Left lobe of liver (tissue), 2 donors: ENCODE measurements at regions not wholly inside any gene's neighbourhood (a gene's known extent, or its start where the extent isn't known, plus 50 kb on each side); places are given as distances from the start of the nearest gene placed in this dataset.
"Not testable (repeated sequence)": the region's sequence is repeated elsewhere in the genome, so short reads cannot be mapped to it uniquely, and the experiment has no call there.

Experiments
- ATAC-seq: fragments of 200-7000 bp; cut with Tn5 transposase; one replicate; pipeline ENCODE4 v1.9.1; 2020; ENCODE audit warnings: mild to moderate bottlenecking, moderate library complexity
- DNase-seq: peaks from one replicate; pipeline ENCODE4 v3.0.0-alpha.2; 2020; ENCODE audit warnings: low spot score
- donor health status: DM: no; HTN: no; CAD: no; lungs with moderate emphysema.
- donor health status: DM: no; HTN: yes; CAD: no.

DNA sequence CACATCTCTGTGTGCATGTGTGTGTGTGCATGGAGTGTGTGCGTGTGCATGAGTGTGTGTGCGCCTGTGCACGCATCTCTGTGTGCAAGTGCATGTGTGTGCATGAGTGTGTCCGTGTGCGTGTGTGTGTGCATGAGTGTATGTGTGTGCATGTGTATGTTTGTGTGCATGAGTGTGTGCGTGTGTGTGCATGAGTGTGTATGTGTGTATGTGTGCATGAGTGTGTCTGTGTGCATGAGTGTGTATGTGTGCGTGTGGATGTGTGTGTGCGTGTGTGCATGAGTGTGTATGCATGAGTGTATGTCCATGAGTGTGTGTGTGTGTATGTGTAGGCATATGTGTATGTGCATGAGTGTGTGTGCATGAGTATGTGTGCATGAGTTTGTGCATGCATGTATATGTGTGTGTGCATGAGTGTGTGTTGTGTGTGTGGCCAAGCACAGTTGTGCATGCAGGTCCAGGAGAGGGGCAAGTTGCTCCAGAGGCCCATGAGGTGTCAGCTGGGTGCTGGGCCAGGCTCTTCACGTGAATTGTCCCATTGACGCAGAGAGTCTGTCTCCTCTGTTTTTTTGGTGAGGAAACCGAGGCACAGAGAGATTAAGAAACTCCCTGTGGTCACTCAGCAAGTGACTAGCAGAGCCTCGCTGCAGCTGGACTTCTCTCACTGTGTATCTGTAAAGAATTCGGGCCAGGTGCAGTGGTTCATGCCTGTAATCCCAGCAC, 75.5 kb downstream of the ASB1 start:
- DNase-seq, result peak; percentile 26
- no peak for ATAC-seq

DNA sequence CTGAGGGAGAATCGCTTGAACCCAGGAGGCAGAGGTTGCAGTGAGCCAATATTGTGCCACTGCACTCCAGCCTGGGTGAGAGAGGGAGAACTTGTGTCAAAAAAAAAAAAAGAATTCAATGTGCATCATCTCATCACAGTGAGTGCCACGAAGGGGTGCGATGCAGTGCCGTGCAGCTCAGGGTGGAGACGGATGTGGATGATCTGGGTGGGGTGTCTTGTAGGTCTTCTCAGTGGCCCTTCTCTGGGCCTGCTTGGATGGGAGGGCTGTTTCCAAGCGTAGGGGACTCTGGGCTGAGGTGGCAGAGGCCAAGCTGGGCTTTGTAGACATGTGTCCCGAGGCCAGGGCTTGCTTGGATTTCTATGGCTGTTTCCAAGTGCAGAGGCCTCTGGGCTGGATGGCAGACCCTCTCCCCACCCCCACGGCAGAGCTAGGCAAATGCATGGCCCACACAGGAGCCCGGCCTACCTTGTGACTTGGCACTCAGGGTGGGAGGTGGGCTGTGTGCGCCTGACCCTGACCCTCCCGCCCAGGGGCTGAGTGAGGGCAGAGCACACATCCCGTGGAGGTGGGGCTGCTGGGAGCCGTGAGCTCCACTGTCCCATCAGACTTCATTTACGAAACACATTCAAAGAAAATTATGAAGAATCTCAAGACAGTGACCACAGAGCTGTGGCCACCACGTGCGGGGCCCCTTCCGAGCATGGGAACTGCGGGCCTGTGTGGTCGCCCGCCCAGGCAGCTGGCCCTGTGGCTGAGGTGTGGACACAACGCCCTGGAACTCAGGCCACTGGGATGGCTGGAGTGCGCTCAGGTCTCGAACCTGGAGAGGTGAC, 76.4 kb downstream of the ASB1 start:
- DNase-seq, result peak; percentile 34
- ATAC-seq, result no peak

DNA sequence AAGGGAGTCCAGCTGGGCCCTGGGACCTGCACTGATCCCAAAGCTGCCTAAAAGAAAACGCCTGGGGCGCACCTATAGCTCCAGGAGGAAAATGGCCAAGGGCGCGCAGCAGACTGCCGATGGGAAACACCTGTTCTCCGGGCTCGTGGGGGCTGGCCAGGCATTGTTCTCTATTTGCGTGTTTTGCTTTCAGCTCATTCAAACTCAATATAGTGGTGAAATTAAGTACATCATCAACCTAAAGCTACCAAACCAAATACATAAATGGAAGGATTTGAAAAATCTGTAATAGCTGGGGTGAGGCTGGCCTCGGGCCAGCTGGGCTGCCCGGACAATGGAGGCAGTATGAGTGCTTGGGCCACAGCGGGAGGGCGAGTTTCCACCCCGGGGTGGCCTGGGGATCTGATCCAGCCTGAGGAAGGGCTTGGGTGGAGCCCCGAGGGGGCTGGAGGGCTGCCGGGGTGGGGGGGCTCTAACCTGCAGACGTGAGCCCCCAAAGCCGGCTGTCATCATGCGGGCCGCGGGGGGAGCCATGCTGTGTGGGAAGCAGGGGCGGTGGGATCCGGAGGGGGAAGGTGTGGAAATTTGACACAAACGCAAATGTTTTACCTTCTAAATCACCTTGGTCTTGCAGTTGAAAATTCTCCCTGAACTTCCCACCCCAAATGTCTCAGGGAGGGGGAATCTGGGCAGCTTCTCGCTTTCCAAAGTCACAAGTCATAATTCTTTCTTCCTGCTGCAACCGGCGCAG, 77.6 kb downstream of the ASB1 start:
- DNase-seq (no peak), ATAC-seq (no peak)

DNA sequence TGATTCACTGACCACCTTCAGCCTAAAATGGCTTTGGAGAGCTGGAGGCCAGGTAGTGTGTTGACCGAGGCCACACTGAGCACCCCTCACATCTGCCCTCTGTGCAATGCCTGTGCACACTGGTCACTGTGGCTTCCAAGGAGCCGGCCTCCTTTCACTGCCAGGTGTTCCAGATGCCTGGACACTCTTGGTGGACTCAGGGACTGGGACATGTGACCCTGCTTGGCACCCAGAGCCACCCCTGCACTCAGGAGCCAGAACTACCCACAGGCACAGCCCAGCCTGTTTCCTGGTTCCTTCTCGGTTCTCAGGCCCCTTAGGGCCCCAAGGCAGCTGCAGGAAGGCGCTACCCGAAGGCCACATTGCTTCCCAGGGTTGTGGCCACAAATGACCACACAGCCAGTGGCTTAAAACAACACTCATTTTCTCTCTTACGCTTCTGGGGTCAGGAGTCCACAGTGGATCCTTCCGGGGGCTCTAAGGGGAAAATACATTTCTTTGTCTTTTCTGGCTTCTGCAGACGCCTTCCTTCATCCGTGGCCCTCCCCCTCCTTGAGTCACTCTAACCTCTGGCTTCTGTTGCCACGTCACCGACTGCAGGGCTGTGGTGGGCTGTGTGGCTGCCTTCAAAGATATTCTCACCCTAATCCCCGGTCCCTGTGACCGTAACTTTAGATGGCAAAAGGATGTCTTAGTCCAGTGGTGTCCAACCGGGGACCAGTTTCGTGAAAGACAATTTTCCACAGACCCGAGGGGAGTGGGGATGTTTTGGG, 78.6 kb downstream of the ASB1 start:
- ATAC-seq (no peak), DNase-seq (no peak)

DNA sequence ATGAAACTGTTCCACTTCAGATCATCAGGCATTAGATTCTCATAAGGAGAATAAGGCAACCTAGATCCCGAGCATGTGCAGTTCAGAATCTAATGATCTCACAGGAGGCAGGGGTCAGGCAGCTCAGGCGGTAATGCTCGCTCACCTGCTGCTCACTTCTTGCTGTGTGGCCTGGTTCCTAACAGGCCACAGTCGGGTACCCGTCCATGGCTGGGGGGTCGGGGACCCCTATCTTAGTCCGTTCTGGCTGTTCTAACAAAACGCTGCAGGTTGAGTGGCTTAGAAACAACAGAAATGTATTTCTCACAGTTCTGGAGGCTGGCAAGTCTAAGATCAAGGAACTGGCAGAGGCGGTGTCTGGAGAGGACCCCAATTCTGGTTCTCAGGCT, 79.2 kb downstream of the ASB1 start:
- ATAC-seq, result no peak
- no peak for DNase-seq

DNA sequence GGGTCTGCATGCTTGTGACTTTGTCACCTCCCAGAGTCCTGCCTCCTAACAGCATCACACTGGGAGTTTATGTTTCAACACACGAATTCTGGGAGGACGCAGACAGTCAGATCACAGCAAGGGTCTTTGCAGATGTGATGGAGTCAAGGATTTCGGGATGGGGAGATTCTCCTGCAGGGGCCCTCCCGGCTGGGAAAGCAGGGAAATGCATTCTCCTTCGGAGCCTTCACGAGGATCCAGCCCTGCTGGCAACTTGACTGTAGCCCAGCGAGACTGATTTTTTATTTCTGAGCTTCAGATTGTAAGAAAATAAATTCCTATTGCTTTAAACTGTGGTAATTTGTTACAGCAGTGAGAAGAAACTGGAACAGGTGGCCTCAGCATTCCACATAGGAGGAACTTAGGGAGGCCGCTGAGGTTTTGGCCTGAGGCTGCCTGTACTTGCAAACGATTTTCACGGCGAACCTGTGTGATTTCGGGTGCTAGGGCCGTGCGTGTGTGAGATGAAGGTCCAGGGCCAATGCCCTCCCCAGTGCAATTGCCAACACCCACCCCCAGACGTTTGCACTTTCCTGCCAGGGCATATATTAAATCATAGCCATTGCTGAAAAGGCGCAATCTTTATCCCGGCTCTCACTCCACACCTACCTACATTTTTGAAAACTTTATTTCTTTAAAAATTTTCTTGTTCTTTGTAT, 79.8 kb downstream of the ASB1 start:
- DNase-seq (no peak), ATAC-seq (no peak)

DNA sequence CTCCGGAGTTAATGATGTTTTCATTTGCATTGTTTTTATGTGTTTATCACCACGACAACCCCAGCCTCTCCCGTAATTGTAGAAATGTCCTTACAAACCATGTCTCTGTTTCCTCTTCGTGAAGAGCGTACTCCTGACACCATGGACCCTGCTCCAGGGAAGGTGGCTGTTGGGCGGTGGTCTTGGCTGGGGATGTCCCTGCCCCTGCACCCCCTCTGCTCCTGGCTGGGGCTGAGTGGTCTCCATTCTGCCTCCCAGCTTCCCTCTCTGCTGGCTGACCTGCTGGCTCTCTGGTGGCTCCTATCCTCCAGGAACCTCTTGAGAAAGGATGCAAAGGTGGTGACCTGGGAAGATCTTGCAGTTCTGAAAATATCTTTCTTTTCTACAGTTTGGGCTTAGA, 81.1 kb downstream of the ASB1 start:
- no peak for DNase-seq
- no peak for ATAC-seq

DNA sequence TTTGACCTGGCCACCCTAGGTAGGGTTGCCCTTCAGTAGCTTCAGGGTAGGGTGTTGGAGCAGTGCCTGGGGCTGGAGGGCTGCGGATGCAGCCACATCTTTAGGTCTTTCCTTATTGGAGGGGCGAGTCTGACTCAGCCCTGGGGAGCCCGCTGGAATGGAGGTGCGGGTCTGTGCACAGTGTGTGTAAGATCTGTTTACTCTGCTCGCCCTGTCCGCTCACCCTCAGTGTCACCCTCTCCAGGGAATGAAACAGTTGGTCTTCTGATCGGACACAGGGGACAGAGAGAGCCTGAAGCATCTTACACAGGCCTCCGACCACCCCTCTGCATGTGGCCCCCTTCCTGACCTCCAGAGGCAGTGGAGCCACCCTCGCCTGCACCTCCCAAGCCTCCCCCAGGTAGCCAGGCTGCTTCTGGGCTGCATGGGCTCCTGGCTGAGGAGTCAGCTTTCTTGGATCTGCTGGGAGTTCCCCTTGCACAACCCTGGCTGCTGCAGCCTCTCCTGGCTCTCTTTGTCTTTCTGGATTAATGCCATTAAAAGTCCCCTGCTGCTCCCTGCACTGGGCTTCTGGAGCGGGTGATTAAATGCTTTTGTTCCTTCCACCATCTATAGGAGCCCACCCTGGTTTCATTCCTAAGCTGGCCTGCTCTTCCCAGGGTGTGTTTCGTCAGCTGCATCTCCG, 82.6 kb downstream of the ASB1 start:
- DNase-seq (no peak), ATAC-seq (no peak)

DNA sequence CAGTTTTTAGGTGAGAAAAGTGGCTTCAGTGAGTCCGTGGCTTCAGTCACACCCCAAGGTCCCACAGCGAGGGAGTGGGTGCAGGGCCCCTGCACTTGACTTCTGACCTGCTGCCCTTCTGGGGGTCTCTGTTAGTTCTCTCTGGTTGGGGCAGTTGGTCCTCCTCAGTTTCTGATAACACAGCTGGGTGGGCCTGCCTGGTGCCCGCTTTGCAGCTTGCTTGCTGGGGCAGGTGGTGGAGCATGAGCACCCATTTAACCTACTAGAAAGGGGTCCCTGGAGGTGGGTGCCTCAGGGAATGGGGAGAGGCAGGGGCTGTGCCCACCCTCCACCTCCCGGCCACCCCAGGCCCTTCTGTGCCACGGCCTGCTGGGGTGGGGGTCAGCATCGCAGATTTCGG, 83.2 kb downstream of the ASB1 start:
- ATAC-seq (no peak), DNase-seq (no peak)

DNA sequence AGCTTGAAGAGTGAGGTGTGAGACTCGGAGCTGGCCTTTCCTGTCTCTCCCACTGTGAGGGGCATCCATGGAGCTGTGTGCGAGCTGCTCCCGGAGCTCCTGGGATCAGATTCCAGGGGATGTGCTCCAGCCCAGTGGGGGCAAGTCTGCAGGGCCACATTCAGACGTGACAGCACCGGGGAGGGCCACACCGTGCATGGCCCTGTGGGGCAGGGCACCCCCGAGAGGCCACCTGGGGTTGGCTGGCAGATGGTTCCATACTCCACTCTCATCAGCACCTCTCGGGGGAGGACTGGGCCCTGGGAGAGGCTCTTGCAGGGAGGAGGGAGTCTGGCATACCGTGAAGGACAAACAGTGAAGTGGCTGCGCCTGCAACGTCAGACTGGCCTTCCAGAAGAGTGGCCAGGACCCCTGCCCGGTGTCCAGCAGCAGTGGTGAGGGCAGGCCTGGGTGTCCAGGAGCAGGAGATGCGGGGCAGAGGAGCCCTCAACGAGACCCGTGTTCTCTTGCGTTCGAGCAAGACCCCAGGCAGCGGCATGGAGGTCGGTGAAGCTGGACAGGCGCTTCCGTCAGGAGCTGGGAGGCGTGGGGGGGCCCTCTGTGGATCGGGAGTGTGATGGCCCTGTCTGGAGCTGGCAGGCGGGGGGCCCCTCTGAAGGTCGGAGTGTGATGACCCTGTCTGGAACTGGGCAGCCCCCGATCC, 84.3 kb downstream of the ASB1 start:
- ATAC-seq (no peak), DNase-seq (no peak)

DNA sequence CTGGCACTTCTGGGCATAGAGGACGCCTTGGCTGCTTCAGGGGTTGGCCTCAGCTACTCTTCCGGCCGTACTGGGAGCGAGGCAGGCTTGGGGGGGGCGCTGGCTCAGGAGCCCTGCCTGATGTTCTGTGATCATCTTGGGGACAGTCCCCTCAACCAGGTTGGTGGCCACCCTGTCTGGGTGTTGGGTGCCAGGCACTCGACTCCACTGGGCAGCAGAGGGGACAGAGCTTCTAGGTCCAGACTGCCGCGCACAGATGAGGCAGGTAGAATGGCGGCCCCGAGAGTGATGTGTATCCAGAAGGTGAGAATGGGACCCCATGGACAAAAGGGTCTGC, 84.9 kb downstream of the ASB1 start:
- DNase-seq, result no peak
- no peak for ATAC-seq

DNA sequence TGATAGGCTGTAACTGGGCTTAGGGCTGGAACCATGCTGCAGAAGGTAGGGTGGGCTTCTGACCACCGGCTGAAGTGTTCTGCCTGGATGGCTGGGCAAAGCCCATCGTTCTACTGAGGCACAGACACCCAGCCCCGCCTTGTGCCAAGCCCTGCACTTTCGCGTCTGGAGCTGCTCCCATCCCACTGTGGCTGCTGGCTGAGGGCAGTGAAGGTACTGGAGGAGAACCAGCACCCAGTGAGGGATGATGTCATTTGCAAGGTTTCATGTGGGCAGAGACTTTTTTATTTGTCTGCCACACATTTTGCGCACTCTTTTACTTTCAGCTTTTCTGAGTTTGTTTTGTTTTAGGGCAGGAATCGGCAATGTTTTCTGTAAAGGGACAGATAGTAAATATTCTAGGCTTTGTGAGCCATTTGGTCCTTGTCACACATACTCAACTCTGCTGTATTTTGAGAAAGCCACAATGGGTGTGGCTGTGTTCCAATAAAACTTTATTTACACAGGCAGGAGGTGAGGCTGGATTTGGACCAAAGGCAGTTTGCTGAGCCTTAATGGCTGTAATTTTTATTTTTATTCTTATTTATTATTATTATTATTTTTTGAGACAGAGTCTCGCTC, 85.6 kb downstream of the ASB1 start:
- ATAC-seq (no peak), DNase-seq (no peak)

DNA sequence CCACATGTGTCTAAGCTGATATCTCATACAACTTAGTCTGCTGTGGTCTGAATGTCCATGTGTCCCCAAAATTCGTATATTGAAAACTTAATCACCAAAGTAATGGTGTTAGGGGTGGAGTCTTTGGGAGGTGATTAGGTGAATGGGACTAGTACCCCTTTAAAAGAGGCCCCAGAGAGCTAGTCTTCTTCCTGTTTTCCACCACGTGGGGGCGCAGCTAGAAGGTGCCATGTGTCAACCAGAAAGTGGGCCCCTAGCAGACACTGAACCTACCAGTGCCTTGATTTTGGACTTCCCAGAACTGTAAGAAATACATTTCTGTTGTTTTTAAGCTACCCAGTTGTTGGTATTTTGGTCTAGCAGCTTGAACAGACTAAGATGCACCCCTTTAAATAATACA, 86.6 kb downstream of the ASB1 start:
- no peak for DNase-seq
- ATAC-seq, result peak; percentile 75

DNA sequence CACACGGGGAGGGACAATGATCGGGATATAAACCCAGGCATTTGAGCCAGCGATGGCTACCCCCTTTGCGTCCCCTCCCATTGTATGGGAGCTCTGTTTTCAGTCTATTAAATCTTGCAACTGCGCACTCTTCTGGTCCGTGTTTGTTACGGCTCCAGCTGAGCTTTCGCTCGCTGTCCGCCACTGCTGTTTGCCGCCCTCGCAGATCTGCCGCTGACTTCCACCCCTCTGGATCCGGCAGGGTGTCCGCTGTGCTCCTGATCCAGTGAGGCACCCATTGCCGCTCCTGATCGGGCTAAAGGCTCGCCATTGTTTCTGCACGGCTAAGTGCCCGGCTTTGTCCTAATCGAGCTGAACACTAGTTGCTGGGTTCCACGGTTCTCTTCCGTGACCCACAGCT, 87.3 kb downstream of the ASB1 start:
- not testable (repeated sequence) for ATAC-seq, DNase-seq

DNA sequence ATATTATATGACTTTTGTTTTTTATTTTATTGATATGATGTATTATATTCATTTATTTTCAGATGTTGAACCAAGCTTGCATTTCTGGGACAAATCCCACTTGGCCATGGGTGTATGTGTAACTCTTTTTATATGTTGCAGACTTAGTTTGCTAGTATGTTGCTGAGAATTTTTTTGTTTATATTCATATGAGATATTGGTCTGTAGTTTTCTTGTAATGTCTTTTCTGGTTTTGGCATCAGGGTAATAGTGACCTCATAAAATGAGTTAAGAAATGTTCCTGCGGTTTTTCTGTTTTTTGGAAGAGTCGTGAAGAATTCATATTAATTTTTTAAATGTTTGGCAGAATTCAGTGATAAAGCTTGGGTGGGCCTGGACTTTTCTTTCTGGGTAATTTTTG, 88.7 kb downstream of the ASB1 start:
- ATAC-seq, result no peak
- no peak for DNase-seq

DNA sequence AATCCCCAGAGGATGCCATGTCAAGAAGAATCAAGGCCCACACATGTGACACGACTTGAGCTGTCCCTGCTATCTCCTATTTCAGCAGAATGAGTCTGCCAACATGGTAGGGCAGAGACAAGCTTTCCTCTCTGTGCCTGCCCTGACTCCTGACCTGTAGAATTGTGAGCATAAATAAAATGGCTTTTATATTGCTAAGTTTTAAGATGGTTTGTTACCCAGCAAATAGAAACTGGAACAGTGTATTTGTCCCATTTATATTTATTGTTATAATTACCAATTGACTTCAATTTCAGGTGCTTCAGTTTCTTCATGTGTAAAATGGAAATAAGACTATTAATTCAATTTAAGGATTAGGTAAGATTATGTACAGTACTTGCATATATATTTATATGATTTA, 90.5 kb downstream of the ASB1 start:
- DNase-seq, result no peak

DNA sequence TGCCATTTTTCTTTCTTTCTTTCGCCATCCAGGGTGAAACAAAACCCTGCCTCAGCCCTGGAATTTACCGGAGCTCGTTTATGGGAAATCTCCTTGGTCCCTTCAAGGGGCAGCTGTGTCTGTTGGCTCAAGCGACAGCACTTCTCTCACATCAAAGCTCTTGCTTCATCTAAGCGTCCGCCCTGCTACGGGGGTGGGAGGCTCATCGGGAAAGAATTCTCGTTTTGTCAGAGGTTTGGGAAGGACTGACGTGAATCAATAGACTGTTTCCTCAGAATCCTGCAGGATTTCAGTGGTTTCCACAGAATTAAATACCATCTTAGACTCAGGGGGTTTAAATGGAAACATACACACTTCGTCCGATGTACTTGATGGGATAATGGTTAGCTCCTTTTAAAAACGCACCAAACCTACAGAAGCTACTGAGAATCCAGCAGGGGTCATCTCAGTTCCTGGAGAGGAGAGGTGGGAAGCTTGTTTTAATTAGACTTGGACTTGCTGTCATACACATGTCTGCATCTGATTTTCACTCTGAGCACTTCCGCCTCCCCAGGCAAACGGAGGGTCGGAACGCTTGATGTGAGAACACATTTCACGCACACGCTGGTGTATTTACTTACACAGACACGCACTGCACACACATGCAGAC, 91.6 kb downstream of the ASB1 start:
- no peak for DNase-seq
- ATAC-seq, result no peak

More for the DNA sequence above, 90.5 kb downstream of the ASB1 start:
- no peak for ATAC-seq

DNA sequence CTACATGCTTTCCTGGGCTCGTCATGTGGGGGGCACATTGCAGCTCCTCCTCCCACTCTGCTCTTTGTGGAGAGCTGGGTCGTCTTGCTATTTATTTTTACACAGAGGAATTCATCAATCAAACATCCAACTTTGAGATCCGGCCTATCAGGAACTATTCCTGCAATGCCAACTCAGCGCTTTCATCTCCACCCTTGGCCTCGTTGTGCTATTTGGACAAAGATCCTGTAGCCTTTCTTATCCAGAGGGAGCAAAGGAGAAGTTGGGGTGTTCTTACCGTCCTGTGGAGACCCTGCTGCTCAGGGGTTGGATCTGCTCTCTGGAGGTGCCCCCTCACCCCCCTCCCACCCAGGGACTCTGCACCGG, 92.1 kb downstream of the ASB1 start:
- DNase-seq (no peak), ATAC-seq (no peak)
